OCI-LY7 (cell line): ENCODE measurements at regions not wholly inside any gene's neighbourhood (a gene's known extent, or its start where the extent isn't known, plus 50 kb on each side); places are given as distances from the start of the nearest gene placed in this dataset.

ENCODE experiments used
- CTCF ChIP-seq: fragments of 200-600 bp; sonication (generic); conservative IDR thresholded peaks from 2 replicates; pipeline ENCODE4 v1.5.1; 2014; ENCODE audit warnings: mild to moderate bottlenecking, antibody characterized with exemption, low read length, moderate library complexity, mixed read lengths
- EZH2phosphoT487 ChIP-seq: fragments of 200-600 bp; sonication (generic); IDR thresholded peaks from 2 replicates; pipeline ENCODE4 v1.6.1; 2018; ENCODE audit warnings: low read depth, borderline replicate concordance, mild to moderate bottlenecking, mixed run types, antibody characterized with exemption, low read length, moderate library complexity, mixed read lengths

GRCh38 chr1:82593561-82593960 lies 792.8 kb downstream of the ADGRL2 start:
- TF ChIP-seq CTCF: no peak
- TF ChIP-seq EZH2phosphoT487: no peak
